Hepatocyte (in vitro differentiated cells): ENCODE measurements at regions not wholly inside any gene's neighbourhood (a gene's known extent, or its start where the extent isn't known, plus 50 kb on each side); places are given as distances from the start of the nearest gene placed in this dataset.

Experiments
- DNase-seq: peaks from one replicate; pipeline ENCODE4 v3.0.0-alpha.2; 2016; ENCODE audit warnings: low spot score
- H2AFZ ChIP-seq: fragments of 200-600 bp; sonication (generic); 2 replicates; pipeline ENCODE4 v1.6.0; 2016; ENCODE audit warnings: antibody characterized with exemption, mild to moderate bottlenecking
- H3K27ac ChIP-seq: fragments of 200-600 bp; sonication (generic); 2 replicates; pipeline ENCODE4 v1.5.1; 2016; ENCODE audit warnings: mild to moderate bottlenecking
- H3K27me3 ChIP-seq: fragments of 200-600 bp; sonication (generic); 2 replicates; pipeline ENCODE4 v1.6.1; 2016
- H3K36me3 ChIP-seq: fragments of 200-600 bp; sonication (generic); replicated peaks from 2 replicates; pipeline ENCODE4 v1.5.1; 2016; ENCODE audit warnings: low read depth; ENCODE audit not compliant: insufficient read depth
- H3K4me1 ChIP-seq: fragments of 200-600 bp; sonication (generic); 2 replicates; pipeline ENCODE4 v1.5.1; 2016; ENCODE audit warnings: mild to moderate bottlenecking, moderate library complexity; ENCODE audit not compliant: insufficient read depth
- H3K4me2 ChIP-seq: fragments of 200-600 bp; sonication (generic); 2 replicates; pipeline ENCODE4 v1.6.0; 2016
- H3K4me3 ChIP-seq: fragments of 200-600 bp; sonication (generic); 2 replicates; pipeline ENCODE4 v1.5.1; 2016; ENCODE audit warnings: mild to moderate bottlenecking
- H3K79me2 ChIP-seq: fragments of 200-600 bp; sonication (generic); 2 replicates; pipeline ENCODE4 v1.6.0; 2017; ENCODE audit warnings: mild to moderate bottlenecking
- H3K9me2 ChIP-seq: fragments of 200-600 bp; sonication (generic); replicated peaks from 2 replicates; pipeline ENCODE4 v1.6.0; 2017; ENCODE audit warnings: mild to moderate bottlenecking; ENCODE audit not compliant: insufficient read depth
- H3K9me3 ChIP-seq: fragments of 200-600 bp; sonication (generic); 2 replicates; pipeline ENCODE4 v1.5.1; 2016; ENCODE audit warnings: low read depth, mild to moderate bottlenecking
- H4K20me1 ChIP-seq: fragments of 200-600 bp; sonication (generic); 2 replicates; pipeline ENCODE4 v1.6.0; 2016; ENCODE audit warnings: mild to moderate bottlenecking; ENCODE audit not compliant: insufficient read depth, poor library complexity, severe bottlenecking
- CTCF ChIP-seq: fragments of 200-600 bp; sonication (generic); IDR thresholded peaks from 2 replicates; pipeline ENCODE4 v1.5.1; 2016; ENCODE audit warnings: antibody characterized with exemption, mild to moderate bottlenecking; ENCODE audit not compliant: poor library complexity
- EZH2 ChIP-seq: fragments of 200-600 bp; sonication (generic); IDR thresholded peaks from 2 replicates; pipeline ENCODE4 v1.6.1; 2016; ENCODE audit warnings: antibody characterized with exemption, mild to moderate bottlenecking, borderline replicate concordance
- EZH2phosphoT487 ChIP-seq: fragments of 200-600 bp; sonication (generic); IDR thresholded peaks from one replicate; pipeline ENCODE4 v1.6.1; 2018; ENCODE audit warnings: antibody characterized with exemption, mild to moderate bottlenecking, low read depth, moderate library complexity; ENCODE audit not compliant: unreplicated experiment, severe bottlenecking
- WGBS: methylation state at CpG from one replicate; pipeline ENCODE4 v1.1.6; 2016; ENCODE audit warnings: low lambda C conversion rate; ENCODE audit errors: missing lambda C conversion rate; 5-methylcytosine and 5-hydroxymethylcytosine counted together

GRCh38 chr5:144092508-144092907, 78.0 kb downstream of the YIPF5 start:
- no peak for TF ChIP-seq EZH2phosphoT487
- no peak for TF ChIP-seq EZH2
- no peak for TF ChIP-seq CTCF
- Histone ChIP-seq H3K79me2 (no peaks in the 10 kb centered on the region), H3K27ac (no peak overlapping the region), H3K4me1 (peaks cover 19% of the 10 kb centered on the region), H3K27me3 (no peaks in the 10 kb centered on the region), H3K9me2 (no peaks in the 10 kb centered on the region), H3K36me3 (no peaks in the 10 kb centered on the region), H3K9me3 (no peaks in the 10 kb centered on the region), H2AFZ (no peak overlapping the region), H3K4me3 (no peak overlapping the region), H3K4me2 (no peak overlapping the region), H4K20me1 (no peaks in the 10 kb centered on the region)
- WGBS: 89% methylated on average over 3 of the region's 3 CpGs
- peak; percentile 7 for DNase-seq

DNA sequence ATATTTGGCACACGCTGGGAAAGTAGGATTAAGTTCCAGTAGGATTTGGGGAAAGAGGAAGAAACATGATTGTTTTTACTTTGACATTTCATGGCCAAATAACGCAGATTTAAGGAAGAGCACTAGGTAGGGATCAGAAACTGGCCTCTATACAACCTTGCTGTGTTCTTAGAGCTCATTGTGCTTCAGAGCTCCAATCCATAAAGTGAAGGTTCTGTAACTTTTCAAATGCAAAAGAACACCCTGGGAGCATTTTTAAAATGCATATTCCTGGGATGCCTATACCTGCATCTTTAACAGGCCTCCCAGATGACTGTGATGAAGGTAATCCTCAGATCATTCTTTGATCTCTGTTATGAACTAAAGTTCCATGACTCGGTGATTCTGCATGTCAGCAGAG, 77.1 kb downstream of the YIPF5 start:
- DNase-seq: no peak
- Histone ChIP-seq H3K27me3 (no peaks in the 10 kb centered on the region), H3K79me2 (no peaks in the 10 kb centered on the region), H2AFZ (no peak overlapping the region), H3K36me3 (no peaks in the 10 kb centered on the region), H3K4me2 (no peak overlapping the region), H4K20me1 (no peaks in the 10 kb centered on the region), H3K4me3 (no peak overlapping the region), H3K4me1 (peaks cover 19% of the 10 kb centered on the region), H3K9me3 (no peaks in the 10 kb centered on the region), H3K27ac (no peak overlapping the region), H3K9me2 (no peaks in the 10 kb centered on the region)
- 71% methylated on average over 3 of the region's 3 CpGs for WGBS
- no peak for TF ChIP-seq CTCF
- no peak for TF ChIP-seq EZH2phosphoT487
- no peak for TF ChIP-seq EZH2

DNA sequence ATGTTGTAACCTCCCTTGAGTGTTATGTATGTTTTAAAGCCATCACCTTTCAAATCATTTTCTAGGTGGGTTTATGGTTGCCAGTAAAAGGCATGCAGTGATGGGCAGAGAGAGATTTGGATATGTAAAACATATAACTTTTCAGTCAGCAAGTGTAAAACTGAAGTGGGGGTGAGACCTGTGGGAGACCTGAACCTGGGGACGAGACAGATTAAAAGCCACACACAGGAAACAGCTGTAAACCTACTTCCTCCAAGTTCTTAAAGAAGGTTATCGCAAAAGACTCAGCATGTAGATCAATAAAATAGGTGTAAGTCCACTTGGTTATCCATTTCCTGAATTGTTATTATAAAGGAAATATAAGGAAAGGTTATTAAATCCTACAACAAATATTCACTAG, 76.6 kb downstream of the YIPF5 start:
- TF ChIP-seq EZH2phosphoT487 (no peak), CTCF (no peak)
- Histone ChIP-seq H3K9me3 (no peaks in the 10 kb centered on the region), H3K79me2 (no peaks in the 10 kb centered on the region), H3K9me2 (no peaks in the 10 kb centered on the region), H3K27me3 (no peaks in the 10 kb centered on the region), H4K20me1 (no peaks in the 10 kb centered on the region), H3K36me3 (no peaks in the 10 kb centered on the region), H3K4me1 (peaks cover 16% of the 10 kb centered on the region), H3K27ac (no peak overlapping the region), H3K4me3 (no peak overlapping the region), H2AFZ (no peak overlapping the region), H3K4me2 (no peak overlapping the region)
- DNase-seq: no peak
- 84% methylated on average over 2 of the region's 2 CpGs for WGBS

DNA sequence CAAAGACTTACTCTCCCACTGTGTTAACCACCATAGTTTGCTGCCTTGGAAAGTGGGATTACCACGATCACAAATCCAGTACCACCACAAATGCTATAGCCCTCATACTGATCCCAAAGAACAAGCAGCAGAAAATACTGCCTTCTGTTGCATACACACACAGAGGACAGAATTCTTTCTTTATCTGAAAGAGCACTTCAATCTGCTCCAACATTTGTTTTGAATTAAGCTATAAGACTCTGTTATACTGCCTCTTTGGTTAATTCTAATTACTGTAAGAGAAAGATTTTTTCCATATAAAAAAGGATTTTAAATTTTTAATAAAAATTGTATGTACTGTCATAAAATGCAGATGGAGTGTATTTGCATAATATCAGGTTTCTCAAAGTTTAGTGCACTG, 69.8 kb downstream of the YIPF5 start:
- no peak overlapping the region for H3K27ac ChIP-seq
- no peaks in the 10 kb centered on the region for H3K9me2 ChIP-seq
- no peak overlapping the region for H3K4me2 ChIP-seq
- TF ChIP-seq EZH2phosphoT487: no peak
- TF ChIP-seq CTCF: no peak
- TF ChIP-seq EZH2: no peak
- WGBS: 92% methylated on average over 1 of the region's 1 CpG
- no peaks in the 10 kb centered on the region for H3K36me3 ChIP-seq
- H3K4me1 ChIP-seq: no peaks in the 10 kb centered on the region
- H4K20me1 ChIP-seq: no peaks in the 10 kb centered on the region
- H3K4me3 ChIP-seq: no peak overlapping the region
- no peak overlapping the region for H2AFZ ChIP-seq
- DNase-seq: no peak
- no peaks in the 10 kb centered on the region for H3K27me3 ChIP-seq
- no peaks in the 10 kb centered on the region for H3K79me2 ChIP-seq
- H3K9me3 ChIP-seq: no peaks in the 10 kb centered on the region
